H1 (cell line): ENCODE measurements at regions not wholly inside any gene's neighbourhood (a gene's known extent, or its start where the extent isn't known, plus 50 kb on each side); places are given as distances from the start of the nearest gene placed in this dataset.

ENCODE experiments used
- CTCF ChIA-PET: fragments of 300-600 bp; sonication (Branson Sonifier 250); formaldehyde crosslinking; loops from one replicate; lab custom pipeline; 2021; ENCODE audit not compliant: partially characterized antibody; lab: Charles Lee
- POLR2A ChIA-PET: fragments of 300-600 bp; sonication (Branson Sonifier 250); formaldehyde crosslinking; loops from one replicate; lab custom pipeline; 2021; ENCODE audit warnings: inconsistent platforms; ENCODE audit not compliant: partially characterized antibody; lab: Charles Lee
- DNase-seq, 2 experiments: peaks; one replicate each; pipeline versions ENCODE4 v3.0.0 to v3.0.0-alpha.2; 2010 to 2022; ENCODE audit warnings: low spot score in 2 of 2, low read depth in 1 of 2, mixed read lengths in 1 of 2
- FAIRE-seq: peaks from 2 replicates; lab custom pipeline; 2011; peaks lifted over from hg19 to GRCh38; lab: Jason Lieb, UNC
- H2AFZ ChIP-seq: 2 replicates; pipeline ENCODE4 v1.8.1; 2012; ENCODE audit warnings: low read length, inconsistent platforms
- H2AK5ac ChIP-seq: 2 replicates; pipeline ENCODE4 v1.6.1; 2013; ENCODE audit warnings: low read depth, low read length
- H2BK120ac ChIP-seq: replicated peaks from 2 replicates; pipeline ENCODE3; 2013; ENCODE audit warnings: low read depth, low read length, inconsistent platforms
- H2BK12ac ChIP-seq: 2 replicates; pipeline ENCODE4 v1.6.1; 2013; ENCODE audit warnings: low read depth, low read length
- H2BK15ac ChIP-seq: 2 replicates; pipeline ENCODE4 v1.6.1; 2013; ENCODE audit warnings: low read length
- H2BK20ac ChIP-seq: 2 replicates; pipeline ENCODE4 v1.6.1; 2013; ENCODE audit warnings: low read length
- H2BK5ac ChIP-seq: 2 replicates; pipeline ENCODE4 v1.6.1; 2013; ENCODE audit warnings: low read depth, low read length
- H3K14ac ChIP-seq: 2 replicates; pipeline ENCODE4 v1.6.1; 2013; ENCODE audit warnings: inconsistent platforms; ENCODE audit not compliant: insufficient read length
- H3K18ac ChIP-seq: 2 replicates; pipeline ENCODE4 v1.6.1; 2013; ENCODE audit warnings: low read length; ENCODE audit errors: extremely low read depth
- H3K23ac ChIP-seq: 2 replicates; pipeline ENCODE4 v1.6.1; 2013; ENCODE audit warnings: inconsistent platforms; ENCODE audit not compliant: insufficient read length
- H3K23me2 ChIP-seq: 2 replicates; pipeline ENCODE4 v1.6.1; 2013; ENCODE audit warnings: low read depth, low read length
- H3K27ac ChIP-seq: 2 replicates; pipeline ENCODE4 v1.6.1; 2011; ENCODE audit warnings: low read depth, low read length, inconsistent platforms
- H3K27me3 ChIP-seq, 4 experiments: replicated peaks in 1 of 4; 1 replicate in 1 of 4; 2 replicates in 3 of 4; pipeline versions ENCODE4 v1.6.1 to v1.8.1; 2011 to 2013; ENCODE audit warnings: low read length in 3 of 4, mild to moderate bottlenecking in 3 of 4, inconsistent platforms in 2 of 4, mixed read lengths in 2 of 4, moderate library complexity in 1 of 4; ENCODE audit not compliant: control insufficient read depth in 3 of 4, insufficient read depth in 3 of 4; ENCODE audit errors: extremely low read depth in 1 of 4
- H3K36me3 ChIP-seq, 4 experiments: 2 replicates each; pipeline versions ENCODE4 v1.6.1 to v1.8.1; 2011 to 2013; ENCODE audit warnings: mild to moderate bottlenecking in 4 of 4, low read length in 3 of 4, moderate library complexity in 2 of 4, control low read depth in 1 of 4, inconsistent platforms in 1 of 4; ENCODE audit not compliant: insufficient read depth in 4 of 4, control insufficient read depth in 2 of 4
- H3K4ac ChIP-seq: replicated peaks from 2 replicates; pipeline ENCODE3; 2013; ENCODE audit warnings: low read length, low read depth, mixed read lengths, inconsistent platforms; ENCODE audit not compliant: insufficient read length
- H3K4me1 ChIP-seq, 4 experiments: replicated peaks in 1 of 4; 1 replicate in 1 of 4; 2 replicates in 3 of 4; pipeline versions ENCODE4 v1.6.1 to v1.8.1; 2011 to 2013; ENCODE audit warnings: low read length in 3 of 4, inconsistent platforms in 2 of 4, mixed read lengths in 1 of 4; ENCODE audit not compliant: insufficient read depth in 4 of 4, control insufficient read depth in 3 of 4
- H3K4me2 ChIP-seq, 2 experiments: 2 replicates each; pipeline versions ENCODE4 v1.6.1 to v1.8.1; 2011 to 2013; ENCODE audit warnings: low read depth in 2 of 2, low read length in 2 of 2, control low read depth in 1 of 2, inconsistent platforms in 1 of 2, mild to moderate bottlenecking in 1 of 2; ENCODE audit not compliant: insufficient read depth in 1 of 2
- H3K4me3 ChIP-seq, 4 experiments: fragments of 200-600, 300-600 bp in 1 of 4; sonication (generic), shearing (Covaris generic), sonication (Bioruptor Twin) in 1 of 4; 2 replicates each; pipeline versions ENCODE4 v1.5.1 to v1.8.1; 2011 to 2016; ENCODE audit warnings: low read length in 4 of 4, low read depth in 3 of 4, control low read depth in 2 of 4, inconsistent platforms in 2 of 4, mild to moderate bottlenecking in 2 of 4, mixed read lengths in 1 of 4, moderate library complexity in 1 of 4; ENCODE audit not compliant: insufficient read depth in 2 of 4; ENCODE audit errors: extremely low read depth in 1 of 4
- H3K56ac ChIP-seq: replicated peaks from 2 replicates; pipeline ENCODE3; 2013; ENCODE audit warnings: low read depth, mild to moderate bottlenecking, mixed read lengths, low read length, inconsistent platforms; ENCODE audit not compliant: insufficient read length
- H3K79me1 ChIP-seq: 2 replicates; pipeline ENCODE4 v1.6.1; 2013; ENCODE audit warnings: low read depth, low read length, control low read depth
- H3K79me2 ChIP-seq, 2 experiments: 2 replicates each; pipeline versions ENCODE4 v1.6.1 to v1.8.1; 2012 to 2013; ENCODE audit warnings: low read length in 2 of 2, mild to moderate bottlenecking in 2 of 2, inconsistent platforms in 1 of 2; ENCODE audit not compliant: insufficient read depth in 2 of 2, control insufficient read depth in 1 of 2
- H3K9ac ChIP-seq, 4 experiments: replicated peaks in 1 of 4; 1 replicate in 1 of 4; 2 replicates in 3 of 4; pipeline versions ENCODE4 v1.6.1 to v1.8.1; 2011 to 2013; ENCODE audit warnings: low read depth in 3 of 4, low read length in 3 of 4, control low read depth in 2 of 4, mild to moderate bottlenecking in 2 of 4, moderate library complexity in 2 of 4, inconsistent platforms in 1 of 4; ENCODE audit errors: extremely low read depth in 1 of 4
- H3K9me3 ChIP-seq, 2 experiments: 2 replicates each; pipeline versions ENCODE4 v1.6.1 to v1.8.1; 2012 to 2013; ENCODE audit warnings: mild to moderate bottlenecking in 2 of 2, moderate library complexity in 2 of 2, control low read depth in 1 of 2, inconsistent platforms in 1 of 2, low read depth in 1 of 2, low read length in 1 of 2, mixed read lengths in 1 of 2; ENCODE audit not compliant: insufficient read depth in 2 of 2
- H4K20me1 ChIP-seq, 2 experiments: replicated peaks in 1 of 2; 2 replicates each; pipeline versions ENCODE3 to v1.8.1; 2011 to 2013; ENCODE audit warnings: inconsistent platforms in 2 of 2, low read length in 2 of 2, mild to moderate bottlenecking in 1 of 2; ENCODE audit not compliant: insufficient read depth in 2 of 2, control insufficient read depth in 1 of 2
- H4K5ac ChIP-seq: 2 replicates; pipeline ENCODE4 v1.6.1; 2013; ENCODE audit warnings: low read length, low read depth, mixed read lengths, inconsistent platforms; ENCODE audit not compliant: insufficient read length
- H4K8ac ChIP-seq: 2 replicates; pipeline ENCODE4 v1.8.0; 2013; ENCODE audit warnings: mild to moderate bottlenecking, moderate library complexity, low read length, inconsistent platforms; ENCODE audit not compliant: insufficient read depth; ENCODE audit errors: extremely low read depth
- H4K91ac ChIP-seq: replicated peaks from 2 replicates; pipeline ENCODE3; 2013; ENCODE audit warnings: low read length, mixed read lengths, inconsistent platforms; ENCODE audit not compliant: insufficient read length
- ASH2L ChIP-seq: fragments of 200-600, 300-600 bp; sonication (generic); IDR thresholded peaks from one replicate; pipeline ENCODE4 v1.7.1; 2017; ENCODE audit warnings: low read length
- CHD1 ChIP-seq: IDR thresholded peaks from 2 replicates; pipeline ENCODE4 v1.6.1; 2012; ENCODE audit warnings: low read depth, low read length, improper control_type of control experiment
- E2F6 ChIP-seq: IDR thresholded peaks from 2 replicates; pipeline ENCODE4 v1.6.1; 2012; ENCODE audit warnings: inconsistent platforms
- KDM4A ChIP-seq: IDR thresholded peaks from one replicate; pipeline ENCODE4 v1.7.1; 2012; ENCODE audit warnings: low read depth, mild to moderate bottlenecking, moderate library complexity, low read length, inconsistent platforms; ENCODE audit not compliant: severe bottlenecking
- KDM5A ChIP-seq: fragments of 200-600 bp; IDR thresholded peaks from 2 replicates; pipeline ENCODE4 v1.7.1; 2012; ENCODE audit warnings: mild to moderate bottlenecking, low read length, inconsistent platforms, mixed read lengths
- MAX ChIP-seq: IDR thresholded peaks from 2 replicates; pipeline ENCODE4 v1.6.1; 2012; ENCODE audit warnings: inconsistent platforms
- SIX5 ChIP-seq: IDR thresholded peaks from 2 replicates; pipeline ENCODE4 v1.6.1; 2011; ENCODE audit warnings: mild to moderate bottlenecking, low read depth, low read length
- WGBS, 2 experiments: shearing (Covaris generic) in 1 of 2; methylation state at CpG; one replicate each; pipeline versions ENCODE4 v1.1.6 to v1.1.7; 2013 to 2015; ENCODE audit warnings: low lambda C conversion rate in 2 of 2, mixed read lengths in 2 of 2, inconsistent platforms in 1 of 2, low coverage in 1 of 2, missing lambda C conversion rate in 1 of 2; ENCODE audit not compliant: insufficient replicate concordance in 2 of 2, insufficient coverage in 1 of 2, insufficient read length in 1 of 2; ENCODE audit errors: extremely low coverage in 1 of 2, missing lambda C conversion rate in 1 of 2; 5-methylcytosine and 5-hydroxymethylcytosine counted together

GRCh38 chr4:122252584-122252983 lies 100.5 kb downstream of the BLTP1 start:
- Histone ChIP-seq H3K9me3 (no peaks in the 10 kb centered on the region), H2AFZ (no peak overlapping the region), H2BK20ac (no peak overlapping the region), H2BK12ac (no peak overlapping the region), H3K4me1 (no peaks in the 10 kb centered on the region), H2BK5ac (no peak overlapping the region), H3K14ac (no peak overlapping the region), H3K9ac (no peak overlapping the region), H3K79me2 (no peaks in the 10 kb centered on the region), H4K8ac (no peak overlapping the region), H2BK120ac (no peak overlapping the region), H3K79me1 (no peaks in the 10 kb centered on the region), H3K4me2 (no peak overlapping the region), H3K27me3 (no peaks in the 10 kb centered on the region), H4K91ac (no peak overlapping the region), H2AK5ac (no peak overlapping the region), H4K20me1 (peaks cover 0 to 2% of the 10 kb centered on the region in 2 experiments), H3K4ac (no peak overlapping the region), H4K5ac (no peak overlapping the region), H3K4me3 (no peak overlapping the region), H3K23me2 (no peaks in the 10 kb centered on the region; the same call in 1 of the 2 replicates), H3K36me3 (peaks cover 2 to 26% (median 8%) of the 10 kb centered on the region in 4 experiments; a peak in 7 of 8 replicates), H3K18ac (no peak overlapping the region), H3K56ac (no peak overlapping the region), H2BK15ac (no peak overlapping the region), H3K27ac (no peak overlapping the region), H3K23ac (no peak overlapping the region)
- DNase-seq (no peak), FAIRE-seq (no peak)
- CTCF ChIA-PET = interaction anchor here (1.7 kb wide), 1 partner anchor 9 kb away, joined by 7 read pairs; no protein-coding TSS in a partner anchor
- POLR2A ChIA-PET = no interaction called here
- 99% methylated on average over 4 of the region's 4 CpGs; no CpG with 5 or more reads in 1 of the 2 experiments for WGBS, 2 experiments
- TF ChIP-seq SIX5 (no peak), KDM5A (no peak), ASH2L (no peak), MAX (no peak), E2F6 (no peak), KDM4A (no peak), CHD1 (no peak)
